ENCODE measurements at regions not wholly inside any gene's neighbourhood (a gene's known extent, or its start where the extent isn't known, plus 50 kb on each side); places are given as distances from the start of the nearest gene placed in this dataset.

- H3K36me3 ChIP-seq (ENCODE audit: control insufficient read depth in 2 of 2, extremely low read depth in 1 of 2, insufficient read depth in 2 of 2, low read length in 2 of 2), result no peaks in the 10 kb centered on the region
- dilution Hi-C loops (cut with MboI; ENCODE audit: extremely low pct_ligation_motif_present, low sequenced_read_pairs), result no loop called here
- no peaks in the 10 kb centered on the region for H3K4me1 ChIP-seq (ENCODE audit: control insufficient read depth, extremely low read depth, insufficient read depth, low read length)
- H3K27ac ChIP-seq (ENCODE audit: control insufficient read depth, insufficient read depth, low read length), result no peak overlapping the region
- no peak overlapping the region for H3K4me2 ChIP-seq (ENCODE audit: control insufficient read depth, extremely low read depth, insufficient read depth, low read depth, low read length)
- DNase-seq (ENCODE audit: low read depth, low spot score) (no peak), FAIRE-seq (no peak)
- no peaks in the 10 kb centered on the region for H3K9me1 ChIP-seq (ENCODE audit: control insufficient read depth, extremely low read depth, insufficient read depth, low read length)
- no peaks in the 10 kb centered on the region for H4K20me1 ChIP-seq (ENCODE audit: control insufficient read depth, extremely low read depth, insufficient read depth, low read length)
- no peaks in the 10 kb centered on the region for H3K79me2 ChIP-seq (ENCODE audit: control insufficient read depth, insufficient read depth, low read length)
- no peaks in the 10 kb centered on the region for H3K9me3 ChIP-seq (ENCODE audit: control insufficient read depth, low read depth, low read length)
- H2AFZ ChIP-seq (ENCODE audit: control insufficient read depth, low read length), result no peak overlapping the region
- H3K9ac ChIP-seq (ENCODE audit: control insufficient read depth, extremely low read depth, insufficient read depth, low read length), result no peak overlapping the region
- TF ChIP-seq EZH2 (IDR thresholded peaks at IDR 0.05; ENCODE audit: low read length), result no peak
- no peak for TF ChIP-seq CTCF (optimal IDR thresholded peaks at IDR 0.05 in 1 of 3, IDR thresholded peaks at IDR 0.05 in 1 of 3, conservative IDR thresholded peaks at IDR 0.05 in 1 of 3; ENCODE audit: extremely low read depth in 1 of 3, insufficient read depth in 2 of 3, low read length in 3 of 3)
- no peaks in the 10 kb centered on the region for H3K27me3 ChIP-seq (ENCODE audit: control insufficient read depth, extremely low read depth, insufficient read depth, low read length)
- no peak overlapping the region for H3K4me3 ChIP-seq (ENCODE audit: control insufficient read depth in 2 of 3, extremely low read depth in 1 of 3, insufficient read depth in 2 of 3, low read depth in 1 of 3, low read length in 3 of 3)
Measured at GRCh38 chr2:52210161-52210560, 1178.2 kb upstream of the NRXN1 start.

GRCh38 chr2:52194342-52194741 lies 1162.4 kb upstream of the NRXN1 start:
- Histone ChIP-seq H3K9me1 (ENCODE audit: control insufficient read depth, extremely low read depth, insufficient read depth, low read length) (no peaks in the 10 kb centered on the region), H3K4me2 (ENCODE audit: control insufficient read depth, extremely low read depth, insufficient read depth, low read depth, low read length) (no peak overlapping the region), H3K79me2 (ENCODE audit: control insufficient read depth, insufficient read depth, low read length) (no peaks in the 10 kb centered on the region), H4K20me1 (ENCODE audit: control insufficient read depth, extremely low read depth, insufficient read depth, low read length) (no peaks in the 10 kb centered on the region), H2AFZ (ENCODE audit: control insufficient read depth, low read length) (no peak overlapping the region), H3K9me3 (ENCODE audit: control insufficient read depth, low read depth, low read length) (no peaks in the 10 kb centered on the region), H3K4me1 (ENCODE audit: control insufficient read depth, extremely low read depth, insufficient read depth, low read length) (no peaks in the 10 kb centered on the region), H3K27ac (ENCODE audit: control insufficient read depth, insufficient read depth, low read length) (no peak overlapping the region), H3K27me3 (ENCODE audit: control insufficient read depth, extremely low read depth, insufficient read depth, low read length) (no peaks in the 10 kb centered on the region), H3K4me3 (ENCODE audit: control insufficient read depth in 2 of 3, extremely low read depth in 1 of 3, insufficient read depth in 2 of 3, low read depth in 1 of 3, low read length in 3 of 3) (no peak overlapping the region), H3K9ac (ENCODE audit: control insufficient read depth, extremely low read depth, insufficient read depth, low read length) (no peak overlapping the region), H3K36me3 (ENCODE audit: control insufficient read depth in 2 of 2, extremely low read depth in 1 of 2, insufficient read depth in 2 of 2, low read length in 2 of 2) (no peaks in the 10 kb centered on the region)
- TF ChIP-seq CTCF (optimal IDR thresholded peaks at IDR 0.05 in 1 of 3, IDR thresholded peaks at IDR 0.05 in 1 of 3, conservative IDR thresholded peaks at IDR 0.05 in 1 of 3; ENCODE audit: extremely low read depth in 1 of 3, insufficient read depth in 2 of 3, low read length in 3 of 3) (no peak), EZH2 (IDR thresholded peaks at IDR 0.05; ENCODE audit: low read length) (no peak)
- FAIRE-seq, result no peak
- dilution Hi-C loops (cut with MboI; ENCODE audit: extremely low pct_ligation_motif_present, low sequenced_read_pairs), result no loop called here
- no peak for DNase-seq (ENCODE audit: low read depth, low spot score)
